LHCN-M2 (cell line): ENCODE measurements at regions not wholly inside any gene's neighbourhood (a gene's known extent, or its start where the extent isn't known, plus 50 kb on each side); places are given as distances from the start of the nearest gene placed in this dataset.
"Not testable (repeated sequence)": the region's sequence is repeated elsewhere in the genome, so short reads cannot be mapped to it uniquely, and the experiment has no call there.

ENCODE experiments used
- DNase-seq: peaks from one replicate; pipeline ENCODE4 v3.0.0-alpha.2; 2012; ENCODE audit warnings: low read depth

- no peak for DNase-seq
Measured at GRCh38 chr11:44452827-44453572, 112.5 kb upstream of the CD82 start.

- no peak for DNase-seq
Measured at GRCh38 chr11:44453871-44454270, 111.6 kb upstream of the CD82 start.

- DNase-seq, result no peak
Measured at GRCh38 chr11:44454666-44455065, 110.8 kb upstream of the CD82 start.

GRCh38 chr11:44456544-44457300, 108.7 kb upstream of the CD82 start:
- peak; percentile 19 for DNase-seq

DNA sequence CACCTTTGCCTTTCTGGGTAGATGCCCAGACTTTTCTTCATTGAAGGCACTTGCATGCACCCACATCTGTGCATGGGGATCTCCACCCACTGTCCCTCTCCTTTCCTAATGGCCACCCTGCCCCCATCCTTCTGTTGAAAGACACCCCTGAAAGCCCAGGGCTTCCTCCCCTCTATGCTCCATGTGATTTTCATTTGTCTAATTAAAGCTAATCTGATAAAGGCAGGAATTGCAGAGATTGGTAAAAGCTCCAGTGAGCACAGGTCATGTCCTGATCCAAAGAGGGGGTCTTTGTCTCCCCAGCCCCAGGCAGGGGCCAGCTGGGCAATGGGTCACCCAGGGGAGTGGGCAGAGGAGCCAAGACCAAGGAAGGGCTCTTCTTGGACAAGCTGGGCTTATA, 107.6 kb upstream of the CD82 start:
- DNase-seq, result no peak

DNA sequence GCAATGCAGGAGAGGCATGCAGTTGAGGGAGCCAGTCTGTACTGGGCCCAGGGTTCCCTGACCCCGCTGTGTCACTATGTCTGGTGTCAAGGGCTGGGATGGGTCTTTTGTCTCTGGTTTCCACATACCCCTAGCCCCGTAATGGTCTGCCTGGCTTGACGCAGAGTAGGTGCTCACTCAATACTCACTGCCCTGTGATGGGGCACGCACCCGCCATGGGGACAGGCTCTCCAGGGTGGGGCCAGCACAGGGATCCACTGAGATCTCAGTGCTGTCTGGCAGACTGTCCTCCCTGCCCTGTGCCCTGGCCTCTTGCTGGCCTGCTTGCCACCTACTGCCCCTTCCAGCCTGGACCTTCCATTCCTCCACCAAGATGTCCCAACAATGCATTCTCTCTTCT, 101.7 kb upstream of the CD82 start:
- no peak for DNase-seq

DNA sequence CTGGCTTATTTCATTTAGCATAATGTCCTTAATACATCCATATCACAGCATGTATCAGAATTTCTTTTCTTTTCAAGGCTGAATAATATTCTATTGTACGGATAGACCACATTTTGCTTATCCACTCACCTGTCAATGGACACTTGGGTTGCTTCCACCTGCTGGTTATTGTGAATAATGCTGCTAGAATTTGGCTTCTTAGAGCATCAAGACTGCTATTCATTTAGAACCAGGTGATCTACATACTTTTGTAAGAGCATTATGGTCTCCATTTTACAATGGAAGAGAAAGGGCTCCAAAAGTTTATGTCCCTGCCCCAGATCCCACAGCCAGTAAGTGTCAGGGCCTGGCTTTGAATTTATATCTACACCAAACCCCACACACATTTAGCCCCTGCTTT, 100.7 kb upstream of the CD82 start:
- DNase-seq, result no peak

DNA sequence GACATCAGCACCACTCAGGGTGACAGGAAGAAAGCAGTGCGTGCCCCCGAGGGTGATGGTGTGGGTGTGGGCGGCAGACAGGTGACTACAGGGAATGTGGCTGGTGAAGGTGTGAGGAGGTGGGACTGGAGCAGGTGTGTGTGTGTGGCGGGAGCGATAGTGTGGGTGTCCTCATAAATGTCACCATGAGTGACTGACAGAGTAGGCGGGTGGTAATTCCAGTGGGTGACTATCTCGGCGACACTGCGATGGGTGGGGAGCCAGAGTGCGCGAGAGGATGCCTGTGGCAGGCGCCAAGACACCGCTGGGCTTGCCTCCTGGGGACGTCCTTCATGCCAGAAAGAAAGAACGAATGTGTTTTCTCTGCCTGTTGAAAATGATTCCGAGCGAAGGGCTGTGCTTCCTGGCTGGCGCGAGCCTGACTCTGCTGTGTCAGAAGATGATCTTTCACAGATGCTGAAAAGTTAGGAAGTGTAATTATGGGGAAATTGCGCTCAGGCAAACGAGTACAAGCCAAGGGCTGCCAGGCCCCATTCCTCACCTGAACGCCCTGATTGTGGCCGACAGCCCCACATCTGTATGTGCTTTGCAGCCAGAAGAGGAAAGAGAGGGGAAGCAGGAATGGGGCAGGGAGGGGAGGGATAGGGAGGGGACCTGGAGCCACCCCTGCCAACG, 98.8 kb upstream of the CD82 start:
- no peak for DNase-seq

DNA sequence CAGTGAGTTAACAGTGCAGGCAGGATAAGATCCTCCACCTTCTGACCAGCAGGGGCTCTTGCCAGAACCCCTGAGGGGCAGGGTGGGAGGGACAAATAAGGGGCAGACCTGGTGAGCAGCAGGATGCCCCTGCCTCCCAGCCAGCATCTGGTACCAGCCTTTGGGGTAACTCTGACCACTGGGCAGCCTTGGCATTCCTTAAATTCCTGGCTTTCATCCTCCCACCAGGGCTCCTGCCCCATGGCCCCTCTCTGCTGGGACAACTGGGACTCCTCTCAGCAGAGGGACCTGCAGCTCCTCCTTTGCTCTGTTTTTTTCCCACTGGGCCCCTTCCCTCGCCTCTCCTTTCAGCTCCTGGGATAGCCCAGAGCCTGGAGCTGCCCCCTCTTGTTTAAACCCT, 98.0 kb upstream of the CD82 start:
- DNase-seq, result no peak

DNA sequence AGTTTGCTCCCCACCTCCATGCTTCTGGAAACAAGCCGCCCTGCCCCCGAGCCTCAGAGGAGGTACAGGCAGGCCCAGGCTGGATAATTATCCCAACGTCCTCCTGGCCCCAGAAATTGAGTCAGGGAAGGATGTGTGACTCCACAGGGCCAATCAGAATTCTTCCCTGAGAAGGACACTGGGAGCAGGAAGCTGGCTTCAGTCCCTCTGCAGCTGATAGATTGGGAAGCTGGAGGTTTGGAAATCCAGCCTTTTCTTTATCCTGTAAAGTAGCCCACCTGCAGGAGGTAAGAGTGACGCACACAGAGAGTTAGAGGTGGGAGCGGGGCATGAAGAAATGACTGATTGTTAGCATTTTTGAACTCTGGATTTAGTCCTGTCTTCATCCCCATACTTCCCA, 97.5 kb upstream of the CD82 start:
- no peak for DNase-seq

DNA sequence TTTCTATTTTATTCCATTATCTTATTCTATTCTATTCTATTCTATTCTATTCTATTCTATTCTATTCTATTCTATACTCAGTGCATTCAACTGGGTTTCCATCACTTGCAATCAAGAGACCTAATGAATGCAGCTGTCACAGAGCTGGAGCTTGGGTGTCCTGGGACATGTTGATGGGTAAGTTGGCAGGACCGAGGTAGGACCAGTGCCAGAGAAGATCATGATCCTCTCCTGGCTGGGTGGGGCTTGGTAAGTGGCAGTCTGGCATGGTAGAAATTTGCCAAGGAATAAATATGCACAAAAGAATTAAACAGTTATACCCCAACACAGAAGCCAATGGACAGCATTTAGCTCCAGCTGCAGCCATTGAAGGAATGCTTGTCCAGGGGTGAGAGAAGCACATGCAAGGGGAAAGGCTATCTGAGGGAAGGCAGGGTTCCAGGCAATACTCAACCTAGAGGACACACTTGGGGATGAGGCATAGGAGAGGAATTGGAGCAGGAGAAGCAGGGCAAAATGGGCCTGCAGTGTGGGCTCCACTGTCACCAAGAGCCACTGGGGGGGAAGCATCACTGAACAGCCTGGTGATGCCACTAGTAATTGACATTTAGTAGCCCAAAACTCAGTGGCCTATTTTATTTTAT, 97.0 kb upstream of the CD82 start:
- no peak for DNase-seq

GRCh38 chr11:44469412-44469811, 96.1 kb upstream of the CD82 start:
- DNase-seq, result no peak

- DNase-seq, result no peak
Measured at GRCh38 chr11:44470854-44471253, 94.6 kb upstream of the CD82 start.

DNA sequence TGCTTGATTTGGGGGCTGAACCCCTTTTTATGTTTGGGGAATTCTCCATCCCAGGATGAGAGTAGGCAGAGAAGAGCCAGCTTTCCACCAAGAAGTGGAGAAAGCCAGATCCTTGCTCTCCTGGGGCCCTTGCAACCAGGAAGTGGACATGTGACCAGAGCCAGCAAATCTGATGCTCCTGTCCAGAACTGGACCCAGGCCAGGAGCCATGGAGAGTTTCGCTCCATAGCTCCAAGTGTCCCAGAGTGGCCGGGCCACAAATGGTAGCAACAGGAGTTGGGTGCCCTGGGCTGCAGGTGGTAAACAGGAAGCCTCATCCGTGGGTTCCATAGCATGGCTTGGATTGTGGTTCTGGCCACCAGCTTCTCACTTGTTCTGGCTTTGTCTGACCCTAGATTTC, 93.9 kb upstream of the CD82 start:
- DNase-seq, result no peak

DNA sequence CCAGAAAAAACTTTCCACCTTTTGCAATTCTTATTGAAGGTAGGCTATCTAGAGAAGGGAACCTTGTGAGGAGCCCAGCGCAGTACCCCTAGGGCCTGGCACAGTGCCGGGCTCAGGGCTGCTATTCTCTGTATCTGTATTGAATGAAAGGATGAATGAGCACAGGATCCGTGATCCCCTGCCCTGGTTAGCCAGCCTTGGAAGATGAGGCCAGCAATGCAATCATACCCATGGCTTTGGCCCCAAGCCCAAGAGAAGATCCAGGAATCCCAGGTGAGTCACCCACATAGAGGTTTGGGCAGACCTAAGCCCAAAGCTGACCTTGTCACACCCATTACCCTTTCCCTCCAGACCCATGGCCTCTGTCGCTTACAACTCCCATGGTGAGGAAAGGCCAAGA, 92.5 kb upstream of the CD82 start:
- no peak for DNase-seq

DNA sequence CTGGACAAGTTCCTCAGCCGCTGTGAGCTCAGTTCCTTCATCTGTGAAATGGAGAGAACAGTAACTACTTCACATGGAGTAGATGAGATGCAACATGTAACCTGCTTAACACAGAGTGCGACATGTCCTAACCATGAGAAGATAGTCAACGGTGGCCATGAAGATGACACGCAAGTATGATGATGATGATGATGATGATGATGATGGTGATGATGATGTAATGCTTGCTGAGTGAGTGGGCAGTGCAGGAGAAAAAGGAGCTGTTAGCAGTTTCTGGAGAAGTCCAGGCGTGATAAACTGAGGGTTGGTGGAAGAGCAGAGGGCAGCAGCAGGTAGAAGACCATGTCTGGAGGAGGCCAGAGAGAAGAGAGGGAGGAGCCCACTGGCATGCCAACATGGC, 90.8 kb upstream of the CD82 start:
- DNase-seq, result no peak

GRCh38 chr11:44475114-44475686, 90.3 kb upstream of the CD82 start:
- DNase-seq, result no peak

DNA sequence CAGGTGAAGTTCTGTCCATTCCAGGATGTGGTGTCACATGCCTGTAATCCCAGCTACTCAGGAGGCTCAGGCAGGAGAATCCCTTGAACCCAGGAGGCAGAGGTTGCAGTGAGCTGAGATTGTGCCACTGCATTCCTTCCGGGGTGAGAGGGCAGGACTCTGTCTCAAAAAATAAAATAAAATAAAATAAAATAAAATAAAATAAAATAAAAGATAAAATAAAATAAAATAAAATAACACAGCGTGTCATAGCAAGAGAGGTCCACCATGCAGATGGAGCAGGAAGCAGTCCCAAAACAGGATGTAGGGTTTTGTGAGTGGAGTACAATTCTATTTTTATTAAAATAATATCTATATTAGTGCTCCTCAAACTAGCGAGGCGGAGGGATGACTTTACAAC, 83.1 kb upstream of the CD82 start:
- not testable (repeated sequence) for DNase-seq

DNA sequence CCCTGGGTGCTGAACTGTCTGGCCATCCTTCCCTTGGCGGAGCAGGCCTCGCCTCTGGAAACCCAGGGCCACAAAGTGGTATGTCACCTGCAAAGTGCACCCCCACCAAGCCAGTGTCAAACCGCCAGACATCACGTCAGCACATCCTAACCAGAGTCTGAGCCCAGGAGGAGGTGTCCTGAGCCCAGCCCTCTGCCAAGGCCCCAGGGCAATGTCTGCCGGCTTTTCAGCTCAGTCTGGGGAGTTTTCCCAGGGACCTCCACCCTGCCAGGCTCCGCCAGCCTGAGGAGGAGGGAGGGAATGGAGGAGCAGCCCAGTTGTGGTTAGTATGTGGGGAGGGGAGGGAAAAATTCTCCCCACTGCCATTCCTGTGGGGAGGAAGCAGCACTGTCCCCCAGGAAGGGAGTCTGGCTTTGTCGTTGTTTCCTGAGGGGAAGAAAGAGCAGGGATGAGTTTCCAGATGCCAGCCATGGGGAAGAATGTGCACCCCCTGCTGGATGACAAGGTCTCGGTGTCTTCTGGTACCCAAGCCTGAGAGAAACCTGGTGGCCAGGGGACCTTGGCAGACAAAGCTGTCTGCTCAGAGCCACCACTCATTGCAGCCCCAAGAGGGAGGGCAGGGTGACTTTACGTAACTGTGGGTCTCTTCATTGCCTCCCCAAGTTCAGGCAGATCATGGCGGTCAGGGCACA, 81.4 kb upstream of the CD82 start:
- peak; percentile 8 for DNase-seq

DNA sequence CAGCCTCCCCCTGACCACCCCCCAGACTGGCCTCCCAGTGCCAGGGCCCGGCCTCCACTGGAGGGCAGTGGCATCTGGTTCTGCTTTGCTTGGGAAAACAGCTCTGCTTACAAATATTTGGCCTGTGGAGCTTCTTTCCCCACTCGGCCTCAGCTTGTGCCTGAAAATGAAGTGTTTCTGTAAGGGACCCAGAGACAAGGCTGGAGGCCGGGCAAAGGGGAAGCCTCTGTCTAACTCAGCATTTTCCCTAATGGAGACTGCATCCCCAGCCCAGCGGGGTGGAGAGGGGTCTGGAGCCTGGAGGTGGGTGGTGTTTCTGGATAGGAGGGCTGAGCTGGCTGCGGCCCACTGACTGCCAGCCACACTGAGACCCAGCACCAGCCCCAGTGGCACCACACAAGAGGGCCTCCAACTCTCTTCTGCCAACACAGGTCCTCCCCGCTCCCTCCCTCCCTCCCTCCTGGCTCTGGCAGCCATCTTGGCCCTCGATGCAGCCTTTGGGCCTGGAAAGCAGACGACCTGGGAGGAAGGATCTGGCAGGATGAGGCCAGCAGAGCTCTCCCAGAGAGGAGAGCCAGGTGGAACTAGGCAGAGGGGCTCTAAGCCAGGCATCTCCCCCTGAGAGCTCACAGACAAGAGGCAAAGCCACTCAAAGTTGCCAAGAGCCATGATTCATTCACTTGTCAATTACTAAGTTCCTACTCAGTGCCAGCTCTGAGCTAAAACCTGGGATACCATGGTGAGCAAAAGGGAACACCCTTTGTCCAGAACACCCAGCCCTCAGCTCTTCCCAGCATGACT, 77.1 kb upstream of the CD82 start:
- no peak for DNase-seq
